KOPT-K1 (cell line): ENCODE measurements at regions not wholly inside any gene's neighbourhood (a gene's known extent, or its start where the extent isn't known, plus 50 kb on each side); places are given as distances from the start of the nearest gene placed in this dataset.

Experiments used
- H3K27ac ChIP-seq: fragments of 200-600 bp; sonication (generic); 2 replicates; pipeline ENCODE4 v1.5.1; 2016; ENCODE audit warnings: antibody characterized with exemption, mild to moderate bottlenecking, low read depth, low read length; ENCODE audit not compliant: poor library complexity, severe bottlenecking
- H3K36me3 ChIP-seq: fragments of 200-600 bp; sonication (generic); 2 replicates; pipeline ENCODE4 v1.5.1; 2017; ENCODE audit warnings: antibody characterized with exemption, mild to moderate bottlenecking, low read length, moderate library complexity; ENCODE audit not compliant: insufficient read depth
- H3K9me3 ChIP-seq: fragments of 200-600 bp; sonication (generic); 2 replicates; pipeline ENCODE4 v1.5.1; 2017; ENCODE audit warnings: antibody characterized with exemption, low read length, mild to moderate bottlenecking; ENCODE audit not compliant: insufficient read depth, poor library complexity, severe bottlenecking

- Histone ChIP-seq H3K36me3 (no peaks in the 10 kb centered on the region), H3K9me3 (peaks cover 11% of the 10 kb centered on the region), H3K27ac (no peak overlapping the region)
Measured at GRCh38 chr3:105923140-105923539, 54.3 kb upstream of the CBLB start.

- H3K27ac ChIP-seq = no peak overlapping the region
- H3K36me3 ChIP-seq = no peaks in the 10 kb centered on the region
- no peaks in the 10 kb centered on the region for H3K9me3 ChIP-seq
Measured at GRCh38 chr3:105927741-105928140, 58.9 kb upstream of the CBLB start.

GRCh38 chr3:105930733-105931132 lies 61.9 kb upstream of the CBLB start:
- Histone ChIP-seq H3K27ac (no peak overlapping the region), H3K36me3 (no peaks in the 10 kb centered on the region), H3K9me3 (no peaks in the 10 kb centered on the region)

GRCh38 chr3:105931500-105931899 lies 62.7 kb upstream of the CBLB start:
- no peaks in the 10 kb centered on the region for H3K36me3 ChIP-seq
- H3K27ac ChIP-seq = no peak overlapping the region
- no peaks in the 10 kb centered on the region for H3K9me3 ChIP-seq

GRCh38 chr3:105933871-105934270 lies 65.1 kb upstream of the CBLB start:
- Histone ChIP-seq H3K9me3 (no peaks in the 10 kb centered on the region), H3K36me3 (no peaks in the 10 kb centered on the region), H3K27ac (no peak overlapping the region)

GRCh38 chr3:105938101-105938500 lies 69.3 kb upstream of the CBLB start:
- no peaks in the 10 kb centered on the region for H3K9me3 ChIP-seq
- no peaks in the 10 kb centered on the region for H3K36me3 ChIP-seq
- H3K27ac ChIP-seq = no peak overlapping the region

GRCh38 chr3:105938806-105939205 lies 70.0 kb upstream of the CBLB start:
- Histone ChIP-seq H3K27ac (no peak overlapping the region), H3K36me3 (no peaks in the 10 kb centered on the region), H3K9me3 (no peaks in the 10 kb centered on the region)

GRCh38 chr3:105944276-105944675 lies 75.5 kb upstream of the CBLB start:
- no peaks in the 10 kb centered on the region for H3K9me3 ChIP-seq
- H3K27ac ChIP-seq = no peak overlapping the region
- no peaks in the 10 kb centered on the region for H3K36me3 ChIP-seq

- Histone ChIP-seq H3K27ac (no peak overlapping the region), H3K36me3 (no peaks in the 10 kb centered on the region), H3K9me3 (no peaks in the 10 kb centered on the region)
Measured at GRCh38 chr3:105944721-105945120, 75.9 kb upstream of the CBLB start.

GRCh38 chr3:105948101-105948500 lies 79.3 kb upstream of the CBLB start:
- Histone ChIP-seq H3K27ac (no peak overlapping the region), H3K9me3 (no peaks in the 10 kb centered on the region), H3K36me3 (no peaks in the 10 kb centered on the region)

- H3K9me3 ChIP-seq = no peaks in the 10 kb centered on the region
- H3K36me3 ChIP-seq = no peaks in the 10 kb centered on the region
- H3K27ac ChIP-seq = no peak overlapping the region
Measured at GRCh38 chr3:105950881-105951600, 82.2 kb upstream of the CBLB start.

- Histone ChIP-seq H3K9me3 (no peaks in the 10 kb centered on the region), H3K36me3 (no peaks in the 10 kb centered on the region), H3K27ac (no peak overlapping the region)
Measured at GRCh38 chr3:105953831-105954230, 85.0 kb upstream of the CBLB start.

GRCh38 chr3:105956306-105956705 lies 87.5 kb upstream of the CBLB start:
- Histone ChIP-seq H3K9me3 (no peaks in the 10 kb centered on the region), H3K27ac (no peak overlapping the region), H3K36me3 (no peaks in the 10 kb centered on the region)

- H3K36me3 ChIP-seq = no peaks in the 10 kb centered on the region
- H3K9me3 ChIP-seq = no peaks in the 10 kb centered on the region
- no peak overlapping the region for H3K27ac ChIP-seq
Measured at GRCh38 chr3:105957722-105958121, 88.9 kb upstream of the CBLB start.

GRCh38 chr3:105958237-105959000 lies 89.6 kb upstream of the CBLB start:
- Histone ChIP-seq H3K9me3 (no peaks in the 10 kb centered on the region), H3K36me3 (no peaks in the 10 kb centered on the region), H3K27ac (no peak overlapping the region)

- Histone ChIP-seq H3K27ac (no peak overlapping the region), H3K9me3 (no peaks in the 10 kb centered on the region), H3K36me3 (no peaks in the 10 kb centered on the region)
Measured at GRCh38 chr3:105959851-105960250, 91.0 kb upstream of the CBLB start.
